A673 (cell line): ENCODE measurements at regions not wholly inside any gene's neighbourhood (a gene's known extent, or its start where the extent isn't known, plus 50 kb on each side); places are given as distances from the start of the nearest gene placed in this dataset.

Source experiments
- BruUV-seq: library from RNA; stranded (reverse); fragments of 400-500 nt; replicated peaks from 2 replicates; lab custom pipeline; 2021; lab: Mats Ljungman, UMichigan
- CTCF ChIA-PET: fragments of 300-600 bp; sonication (Branson Sonifier 250); formaldehyde crosslinking; loops from one replicate; lab custom pipeline; 2022; ENCODE audit warnings: antibody characterized with exemption; lab: Charles Lee
- POLR2A ChIA-PET: fragments of 300-600 bp; sonication (Branson Sonifier 250); formaldehyde crosslinking; loops from one replicate; lab custom pipeline; 2022; ENCODE audit warnings: antibody characterized with exemption; ENCODE audit not compliant: low non-redundant PET; lab: Charles Lee
- DNase-seq: peaks from one replicate; pipeline ENCODE4 v3.0.0-alpha.2; 2015; ENCODE audit warnings: low spot score
- H3K27ac ChIP-seq: fragments of 200-600 bp; sonication (generic); 2 replicates; pipeline ENCODE4 v1.5.1; 2016; ENCODE audit warnings: mixed run types, low read depth, mild to moderate bottlenecking, mixed read lengths, antibody characterized with exemption, low read length; ENCODE audit not compliant: poor library complexity, severe bottlenecking
- H3K27me3 ChIP-seq: fragments of 200-600 bp; sonication (generic); replicated peaks from 2 replicates; pipeline ENCODE4 v1.6.1; 2017; ENCODE audit warnings: mixed run types, low read depth, mild to moderate bottlenecking, mixed read lengths, antibody characterized with exemption, low read length; ENCODE audit not compliant: insufficient read depth, poor library complexity
- H3K36me3 ChIP-seq: fragments of 200-600 bp; sonication (generic); 2 replicates; pipeline ENCODE4 v1.6.1; 2016; ENCODE audit warnings: mixed run types, mild to moderate bottlenecking, mixed read lengths, antibody characterized with exemption, low read length; ENCODE audit not compliant: insufficient read depth, poor library complexity, severe bottlenecking
- H3K4me1 ChIP-seq: fragments of 200-600 bp; sonication (generic); 2 replicates; pipeline ENCODE4 v1.6.1; 2017; ENCODE audit warnings: mixed run types, mild to moderate bottlenecking, mixed read lengths, antibody characterized with exemption, low read length; ENCODE audit not compliant: insufficient read depth, poor library complexity, severe bottlenecking
- H3K4me3 ChIP-seq: fragments of 200-600 bp; sonication (generic); 2 replicates; pipeline ENCODE4 v1.5.1; 2016; ENCODE audit warnings: low read depth, mixed run types, mild to moderate bottlenecking, mixed read lengths, low read length; ENCODE audit not compliant: poor library complexity, severe bottlenecking
- H3K9me3 ChIP-seq: fragments of 200-600 bp; sonication (generic); 2 replicates; pipeline ENCODE4 v1.6.1; 2016; ENCODE audit warnings: mixed run types, low read depth, mild to moderate bottlenecking, mixed read lengths, antibody characterized with exemption, low read length; ENCODE audit not compliant: poor library complexity, severe bottlenecking
- EZH2 ChIP-seq: fragments of 200-600 bp; sonication (generic); IDR thresholded peaks from 2 replicates; pipeline ENCODE4 v1.6.1; 2017; ENCODE audit warnings: borderline replicate concordance, low read depth, mild to moderate bottlenecking, mixed read lengths, antibody characterized with exemption, low read length; ENCODE audit not compliant: poor library complexity, severe bottlenecking
- intact Hi-C: fragments of 100-400 bp; cut with micrococcal nuclease; formaldehyde crosslinking; loops from one replicate; pipeline ENCODE4 v1.10.0; 2022; ENCODE audit not compliant: unreplicated experiment
- TF ChIP-seq, protein P1 (sequence below): fragments of 300-800, 200-600 bp; sonication (generic); conservative IDR thresholded peaks from 2 replicates; pipeline ENCODE4 v1.5.1; 2017; ENCODE audit warnings: low read depth, mild to moderate bottlenecking, antibody characterized with exemption, low read length, moderate library complexity, mixed read lengths

DNA sequence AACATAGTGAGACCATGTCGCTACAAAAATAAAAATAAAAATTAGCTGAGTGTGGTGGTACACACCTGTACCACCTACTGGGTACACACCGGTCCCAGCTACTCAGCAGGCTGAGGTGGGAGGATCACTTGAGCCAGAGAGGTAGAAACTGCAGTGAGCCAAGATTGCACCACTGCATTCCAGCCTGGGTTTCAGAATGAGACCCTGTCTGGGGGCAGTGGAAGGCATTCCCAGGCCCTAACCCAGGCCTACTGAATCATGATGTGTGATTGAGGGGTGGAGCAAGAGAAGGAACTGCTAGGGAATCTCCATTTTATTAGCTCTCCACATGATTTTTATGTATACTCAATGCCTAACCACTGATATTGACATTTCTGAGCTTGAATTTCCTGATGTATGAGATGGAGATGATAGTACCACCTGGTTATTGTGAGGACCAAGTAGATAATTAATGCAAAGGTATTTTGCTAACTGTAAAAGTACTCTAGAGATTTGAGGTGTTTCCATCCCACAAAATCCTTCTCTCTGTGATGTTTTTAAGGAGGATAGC lies 169.5 kb upstream of the UMPS start:
- Histone ChIP-seq H3K4me3 (no peak overlapping the region), H3K4me1 (peaks cover 42% of the 10 kb centered on the region), H3K27me3 (no peaks in the 10 kb centered on the region), H3K36me3 (no peaks in the 10 kb centered on the region), H3K9me3 (no peaks in the 10 kb centered on the region), H3K27ac (no peak overlapping the region)
- intact Hi-C loops, result loop anchor here (5.0 to 10.0 kb wide), 2 partner anchors 204 to 543 kb away; no protein-coding TSS in a partner anchor
- TF ChIP-seq EZH2, result no peak
- TF ChIP-seq, protein P1, sequence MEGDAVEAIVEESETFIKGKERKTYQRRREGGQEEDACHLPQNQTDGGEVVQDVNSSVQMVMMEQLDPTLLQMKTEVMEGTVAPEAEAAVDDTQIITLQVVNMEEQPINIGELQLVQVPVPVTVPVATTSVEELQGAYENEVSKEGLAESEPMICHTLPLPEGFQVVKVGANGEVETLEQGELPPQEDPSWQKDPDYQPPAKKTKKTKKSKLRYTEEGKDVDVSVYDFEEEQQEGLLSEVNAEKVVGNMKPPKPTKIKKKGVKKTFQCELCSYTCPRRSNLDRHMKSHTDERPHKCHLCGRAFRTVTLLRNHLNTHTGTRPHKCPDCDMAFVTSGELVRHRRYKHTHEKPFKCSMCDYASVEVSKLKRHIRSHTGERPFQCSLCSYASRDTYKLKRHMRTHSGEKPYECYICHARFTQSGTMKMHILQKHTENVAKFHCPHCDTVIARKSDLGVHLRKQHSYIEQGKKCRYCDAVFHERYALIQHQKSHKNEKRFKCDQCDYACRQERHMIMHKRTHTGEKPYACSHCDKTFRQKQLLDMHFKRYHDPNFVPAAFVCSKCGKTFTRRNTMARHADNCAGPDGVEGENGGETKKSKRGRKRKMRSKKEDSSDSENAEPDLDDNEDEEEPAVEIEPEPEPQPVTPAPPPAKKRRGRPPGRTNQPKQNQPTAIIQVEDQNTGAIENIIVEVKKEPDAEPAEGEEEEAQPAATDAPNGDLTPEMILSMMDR, result no peak
- ChIA-PET POLR2A (no interaction called here), CTCF (interaction anchor here (1.2 to 1.4 kb wide), 2 partner anchors 75 to 908 kb away, joined by 3 to 5 read pairs; no protein-coding TSS in a partner anchor)
- no TSS peak for BruUV-seq
- DNase-seq, result no peak

DNA sequence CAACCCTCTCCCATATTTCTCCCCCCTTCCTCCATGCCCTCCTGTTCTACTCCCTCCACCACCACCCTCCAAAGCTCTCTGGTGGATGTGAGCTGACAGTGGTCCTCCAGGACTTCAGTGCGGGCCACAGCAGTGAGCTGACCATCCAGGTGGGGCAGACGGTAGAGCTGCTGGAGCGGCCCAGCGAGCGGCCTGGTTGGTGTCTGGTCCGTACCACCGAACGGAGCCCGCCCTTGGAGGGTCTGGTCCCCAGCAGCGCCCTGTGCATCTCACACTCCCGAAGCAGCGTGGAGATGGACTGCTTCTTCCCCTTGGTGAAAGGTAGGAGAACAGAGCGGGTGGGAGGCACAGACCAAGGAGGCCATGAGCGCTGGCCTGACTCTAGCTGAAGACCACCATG lies 167.5 kb upstream of the UMPS start:
- no peak overlapping the region for H3K4me3 ChIP-seq
- H3K9me3 ChIP-seq, result no peaks in the 10 kb centered on the region
- TF ChIP-seq, protein P1, result no peak
- no peak for TF ChIP-seq EZH2
- H3K27me3 ChIP-seq, result no peaks in the 10 kb centered on the region
- H3K27ac ChIP-seq, result peak overlapping the region; percentile 5
- CTCF ChIA-PET, result interaction anchor here (1.1 kb wide), 1 partner anchor 126 kb away, joined by 7 read pairs; no protein-coding TSS in a partner anchor
- intact Hi-C loops, result loop anchor here (5.0 to 10.0 kb wide), 2 partner anchors 202 to 545 kb away; no protein-coding TSS in a partner anchor
- no TSS peak for BruUV-seq
- peaks cover 46% of the 10 kb centered on the region for H3K4me1 ChIP-seq
- H3K36me3 ChIP-seq, result no peaks in the 10 kb centered on the region
- POLR2A ChIA-PET, result no interaction called here
- DNase-seq, result no peak

DNA sequence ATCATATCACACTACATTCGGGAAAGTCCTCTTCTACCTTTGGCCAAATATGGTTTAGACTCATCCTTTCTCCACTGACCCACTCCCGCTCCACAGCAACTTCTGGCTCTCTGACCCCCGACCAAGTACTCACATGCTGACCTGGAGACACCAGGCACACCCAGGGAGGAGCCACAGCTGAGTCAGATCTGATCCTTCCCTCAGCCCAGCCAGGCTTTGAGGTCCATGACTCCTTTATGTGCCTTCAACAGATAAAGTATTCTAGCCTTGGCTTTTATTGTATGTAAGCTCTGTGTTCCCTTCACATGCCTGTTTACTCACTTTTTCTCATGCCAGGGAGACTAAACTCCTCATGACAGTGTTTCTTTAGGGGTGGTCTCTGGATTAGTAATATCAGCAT lies 166.9 kb upstream of the UMPS start:
- TF ChIP-seq, protein P1, result no peak
- TF ChIP-seq EZH2, result no peak
- BruUV-seq, result no TSS peak
- intact Hi-C loops, result loop anchor here (5.0 to 10.0 kb wide), 2 partner anchors 201 to 546 kb away; no protein-coding TSS in a partner anchor
- ChIA-PET POLR2A (no interaction called here), CTCF (interaction anchor here (1.1 kb wide), 1 partner anchor 125 kb away, joined by 7 read pairs; no protein-coding TSS in a partner anchor)
- Histone ChIP-seq H3K4me3 (no peak overlapping the region), H3K36me3 (no peaks in the 10 kb centered on the region), H3K27me3 (no peaks in the 10 kb centered on the region), H3K4me1 (peaks cover 40% of the 10 kb centered on the region), H3K9me3 (no peaks in the 10 kb centered on the region), H3K27ac (peak overlapping the region; percentile 5)
- DNase-seq, result no peak
